OCI-LY7 (cell line): ENCODE measurements at regions not wholly inside any gene's neighbourhood (a gene's known extent, or its start where the extent isn't known, plus 50 kb on each side); places are given as distances from the start of the nearest gene placed in this dataset.

Experiments
- CTCF ChIP-seq: fragments of 200-600 bp; sonication (generic); conservative IDR thresholded peaks from 2 replicates; pipeline ENCODE4 v1.5.1; 2014; ENCODE audit warnings: mild to moderate bottlenecking, antibody characterized with exemption, low read length, moderate library complexity, mixed read lengths
- EZH2phosphoT487 ChIP-seq: fragments of 200-600 bp; sonication (generic); IDR thresholded peaks from 2 replicates; pipeline ENCODE4 v1.6.1; 2018; ENCODE audit warnings: low read depth, borderline replicate concordance, mild to moderate bottlenecking, mixed run types, antibody characterized with exemption, low read length, moderate library complexity, mixed read lengths

- TF ChIP-seq CTCF, result no peak
- TF ChIP-seq EZH2phosphoT487, result no peak
Observed at GRCh38 chr9:88242879-88243278, 104.6 kb upstream of the SPATA31C2 start.
